ENCODE measurements at regions not wholly inside any gene's neighbourhood (a gene's known extent, or its start where the extent isn't known, plus 50 kb on each side); places are given as distances from the start of the nearest gene placed in this dataset.

GRCh38 chr6:134555672-134556071 lies 237.8 kb upstream of the SGK1 start:
- ChIA-PET CTCF (no interaction called here), POLR2A (no interaction called here)
- H3K27ac Mint-ChIP-seq: no peak overlapping the region
- intact Hi-C loops (cut with micrococcal nuclease): no loop called here
- H3K9me3 Mint-ChIP-seq: peaks cover 6% of the 10 kb centered on the region
- no peak for ATAC-seq
- no peaks in the 10 kb centered on the region for H3K27me3 Mint-ChIP-seq
- H3K4me1 Mint-ChIP-seq (ENCODE audit: low read depth): no peaks in the 10 kb centered on the region
- no peak overlapping the region for H3K4me3 Mint-ChIP-seq
- DNase-seq: no peak
- TF ChIP-seq CTCF (IDR thresholded peaks at IDR 0.05): no peak
- H3K36me3 Mint-ChIP-seq (ENCODE audit: low read depth): no peaks in the 10 kb centered on the region

DNA sequence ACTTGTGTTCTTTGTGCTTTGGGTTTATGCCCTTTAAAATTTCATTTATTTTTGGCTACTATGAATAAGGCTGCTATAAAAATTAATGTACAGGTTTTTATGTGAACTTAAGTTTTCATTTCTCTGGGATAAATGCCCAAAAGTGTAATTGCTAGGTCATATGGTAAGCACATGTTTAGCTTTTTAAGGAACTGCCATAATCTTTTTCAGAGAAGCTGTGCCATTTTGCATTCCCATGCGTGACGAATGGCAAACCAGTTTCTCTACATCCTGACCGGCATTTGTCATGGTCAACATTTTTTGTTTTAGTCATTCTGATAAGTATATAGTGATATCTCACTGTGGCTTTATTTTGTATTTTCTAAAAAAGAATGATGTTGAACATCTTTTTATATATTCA lies 236.0 kb upstream of the SGK1 start:
- Mint-ChIP-seq H3K27ac (no peak overlapping the region), H3K4me3 (no peak overlapping the region), H3K27me3 (no peaks in the 10 kb centered on the region), H3K9me3 (peaks cover 6% of the 10 kb centered on the region), H3K4me1 (ENCODE audit: low read depth) (no peaks in the 10 kb centered on the region), H3K36me3 (ENCODE audit: low read depth) (no peaks in the 10 kb centered on the region)
- no peak for TF ChIP-seq CTCF (IDR thresholded peaks at IDR 0.05)
- DNase-seq (no peak), ATAC-seq (no peak)
- CTCF ChIA-PET: interaction anchor here (0.8 kb wide), 1 partner anchor 397 kb away, joined by 3 read pairs; no protein-coding TSS in a partner anchor
- intact Hi-C loops (cut with micrococcal nuclease): no loop called here
- POLR2A ChIA-PET: no interaction called here

DNA sequence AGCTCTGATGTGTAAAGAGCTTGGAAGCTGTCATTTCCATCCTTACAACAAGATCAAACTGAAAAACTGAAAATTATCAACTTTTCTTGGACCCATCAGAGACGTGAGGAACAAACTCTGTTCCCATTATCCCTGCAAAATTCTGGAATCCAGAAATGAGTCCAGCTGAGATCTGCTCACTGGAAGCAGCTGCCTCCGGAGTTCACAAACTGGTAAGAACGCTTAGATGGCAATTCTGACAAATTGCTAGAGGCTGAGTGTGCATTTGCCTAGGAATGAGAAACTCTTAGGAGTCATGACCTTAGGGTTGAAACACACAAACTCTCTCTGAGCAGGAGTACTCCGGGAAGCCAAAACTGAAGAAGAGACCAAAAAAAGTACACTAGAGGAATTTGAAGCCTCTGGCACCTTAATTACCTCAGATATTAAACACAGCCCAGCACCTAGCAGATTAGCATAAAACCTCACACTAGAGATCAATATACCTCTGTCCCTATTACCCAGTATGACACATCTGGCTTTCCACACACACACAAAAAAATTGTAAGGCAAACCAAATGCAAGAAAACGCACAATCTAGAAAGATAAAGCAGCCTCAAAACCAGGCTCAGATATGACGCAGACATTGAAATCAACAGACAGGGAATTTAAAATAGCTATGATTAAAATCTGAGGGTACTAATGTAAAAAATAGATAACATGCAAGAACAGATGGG lies 233.5 kb upstream of the SGK1 start:
- no peak for DNase-seq
- H3K36me3 Mint-ChIP-seq (ENCODE audit: low read depth): no peaks in the 10 kb centered on the region
- ChIA-PET POLR2A (no interaction called here), CTCF (no interaction called here)
- H3K4me3 Mint-ChIP-seq: no peak overlapping the region
- peaks cover 3% of the 10 kb centered on the region for H3K27me3 Mint-ChIP-seq
- H3K9me3 Mint-ChIP-seq: peaks cover 2% of the 10 kb centered on the region
- no peaks in the 10 kb centered on the region for H3K4me1 Mint-ChIP-seq (ENCODE audit: low read depth)
- TF ChIP-seq CTCF (IDR thresholded peaks at IDR 0.05): no peak
- no peak overlapping the region for H3K27ac Mint-ChIP-seq
- no peak for ATAC-seq
- intact Hi-C loops (cut with micrococcal nuclease): no loop called here

DNA sequence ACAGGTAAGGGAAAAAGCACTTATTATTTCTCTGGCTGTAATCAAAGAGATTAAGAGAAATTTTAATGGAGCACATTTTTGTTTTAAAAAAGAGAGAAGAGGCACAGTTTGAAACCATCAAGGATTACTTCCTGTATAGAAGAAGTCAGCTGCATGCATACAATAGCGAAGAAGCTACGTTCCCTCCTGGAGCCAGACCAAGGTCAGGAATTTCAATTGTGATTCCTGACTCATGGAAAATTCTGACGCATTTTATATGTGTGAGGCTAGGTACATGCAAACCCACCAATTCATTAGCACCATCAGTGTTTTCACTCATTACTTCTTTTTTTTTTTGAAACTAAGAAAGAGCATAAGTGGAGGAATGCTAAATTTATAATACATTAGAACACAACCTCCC lies 232.7 kb upstream of the SGK1 start:
- Mint-ChIP-seq H3K27me3 (peaks cover 3% of the 10 kb centered on the region), H3K9me3 (peaks cover 2% of the 10 kb centered on the region), H3K4me1 (ENCODE audit: low read depth) (no peaks in the 10 kb centered on the region), H3K27ac (no peak overlapping the region), H3K36me3 (ENCODE audit: low read depth) (no peaks in the 10 kb centered on the region), H3K4me3 (no peak overlapping the region)
- intact Hi-C loops (cut with micrococcal nuclease): no loop called here
- ChIA-PET CTCF (interaction anchor here (0.9 to 1.3 kb wide), 2 partner anchors 273 to 371 kb away, joined by 3 read pairs; no protein-coding TSS in a partner anchor), POLR2A (no interaction called here)
- TF ChIP-seq CTCF (IDR thresholded peaks at IDR 0.05): no peak
- ATAC-seq: no peak
- DNase-seq: no peak

DNA sequence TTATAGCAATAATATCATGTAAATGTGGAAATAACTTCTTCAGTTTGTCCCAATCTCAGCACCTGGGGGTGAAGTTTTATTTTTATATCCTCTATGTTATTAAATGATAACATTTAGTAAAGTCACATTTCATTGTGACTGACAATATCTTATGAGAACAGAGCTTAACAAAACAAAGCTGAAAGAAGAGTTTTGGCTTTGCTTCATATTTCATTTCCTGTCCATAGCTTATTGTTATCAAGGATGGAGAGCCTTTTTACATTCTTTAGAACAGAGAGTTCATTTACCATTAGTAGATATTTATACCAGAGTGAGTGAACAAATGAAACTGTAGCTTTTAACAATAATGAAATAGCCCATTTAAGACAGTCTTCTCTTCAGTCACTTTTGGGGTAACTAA lies 231.9 kb upstream of the SGK1 start:
- Mint-ChIP-seq H3K9me3 (peaks cover 2% of the 10 kb centered on the region), H3K27me3 (peaks cover 3% of the 10 kb centered on the region), H3K4me1 (ENCODE audit: low read depth) (no peaks in the 10 kb centered on the region), H3K4me3 (no peak overlapping the region), H3K27ac (no peak overlapping the region), H3K36me3 (ENCODE audit: low read depth) (no peaks in the 10 kb centered on the region)
- ATAC-seq (no peak), DNase-seq (no peak)
- CTCF ChIA-PET: interaction anchor here (0.8 to 1.5 kb wide), 4 partner anchors 25 to 371 kb away, joined by 3 to 4 read pairs (median 3); no protein-coding TSS in a partner anchor
- POLR2A ChIA-PET: no interaction called here
- TF ChIP-seq CTCF (IDR thresholded peaks at IDR 0.05): no peak
- intact Hi-C loops (cut with micrococcal nuclease): no loop called here
